CD4-positive, alpha-beta T cell treated with Interleukin-1 beta for 1 hour (primary cell): ENCODE measurements at regions not wholly inside any gene's neighbourhood (a gene's known extent, or its start where the extent isn't known, plus 50 kb on each side); places are given as distances from the start of the nearest gene placed in this dataset.
"Not testable (repeated sequence)": the region's sequence is repeated elsewhere in the genome, so short reads cannot be mapped to it uniquely, and the experiment has no call there.

Source experiments
- DNase-seq, 2 donors: peaks; one replicate each; pipeline ENCODE4 v3.0.0-alpha.2; 2020 to 2022

- no peak for DNase-seq
These were observed 85.9 kb downstream of the ASMT start for GRCh38 chrX:1700757-1701156.

GRCh38 chrX:1701396-1701901 is 86.6 kb downstream of the ASMT start:
- not testable (repeated sequence) for DNase-seq

DNA sequence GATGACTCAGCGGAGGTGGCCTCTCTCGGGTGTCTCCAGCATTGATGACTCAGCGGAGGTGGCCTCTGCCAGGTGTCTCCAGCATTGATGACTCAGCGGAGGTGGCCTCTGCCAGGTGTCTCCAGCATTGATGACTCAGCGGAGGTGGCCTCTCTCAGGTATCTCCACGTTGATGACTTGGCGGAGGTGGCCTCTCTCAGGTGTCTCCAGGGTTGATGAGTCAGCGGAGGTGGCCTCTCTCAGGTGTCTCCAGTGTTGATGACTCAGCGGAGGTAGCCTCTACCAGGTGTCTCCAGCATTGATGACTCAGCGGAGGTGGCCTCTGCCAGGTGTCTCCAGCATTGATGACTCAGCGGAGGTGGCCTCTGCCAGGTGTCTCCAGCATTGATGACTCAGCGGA is 87.3 kb downstream of the ASMT start:
- DNase-seq, result not testable (repeated sequence)

DNA sequence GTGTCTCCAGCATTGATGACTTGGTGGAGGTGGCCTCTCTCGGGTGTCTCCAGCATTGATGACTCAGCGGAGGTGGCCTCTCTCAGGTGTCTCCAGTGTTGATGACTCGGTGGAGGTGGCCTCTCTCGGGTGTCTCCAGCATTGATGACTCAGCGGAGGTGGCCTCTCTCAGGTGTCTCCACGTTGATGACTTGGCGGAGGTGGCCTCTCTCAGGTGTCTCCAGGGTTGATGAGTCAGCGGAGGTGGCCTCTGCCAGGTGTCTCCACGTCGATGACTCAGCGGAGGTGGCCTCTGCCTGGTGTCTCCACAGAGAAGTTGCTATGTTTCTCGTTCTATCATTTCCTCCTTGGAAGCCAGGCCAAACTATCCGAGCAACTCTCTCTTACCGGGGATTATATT is 87.7 kb downstream of the ASMT start:
- not testable (repeated sequence) for DNase-seq

DNA sequence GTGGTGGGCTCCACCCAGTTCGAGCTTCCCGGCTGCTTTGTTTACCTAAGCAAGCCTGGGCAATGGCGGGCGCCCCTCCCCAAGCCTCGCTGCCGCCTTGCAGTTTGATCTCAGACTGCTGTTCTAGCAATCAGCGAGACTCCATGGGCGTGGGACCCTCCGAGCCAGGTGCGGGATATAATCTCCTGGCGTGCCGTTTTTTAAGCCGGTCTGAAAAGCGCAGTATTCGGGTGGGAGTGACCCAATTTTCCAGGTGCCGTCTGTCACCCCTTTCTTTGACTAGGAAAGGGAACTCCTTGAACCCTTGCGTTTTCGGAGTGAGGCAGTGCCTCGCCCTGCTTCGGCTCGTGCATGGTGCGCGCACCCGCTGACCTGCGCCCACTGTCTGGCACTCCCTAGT is 94.4 kb downstream of the ASMT start:
- not testable (repeated sequence) for DNase-seq

- DNase-seq, result no peak
These were observed 98.4 kb downstream of the ASMT start for GRCh38 chrX:1713296-1713695.

DNA sequence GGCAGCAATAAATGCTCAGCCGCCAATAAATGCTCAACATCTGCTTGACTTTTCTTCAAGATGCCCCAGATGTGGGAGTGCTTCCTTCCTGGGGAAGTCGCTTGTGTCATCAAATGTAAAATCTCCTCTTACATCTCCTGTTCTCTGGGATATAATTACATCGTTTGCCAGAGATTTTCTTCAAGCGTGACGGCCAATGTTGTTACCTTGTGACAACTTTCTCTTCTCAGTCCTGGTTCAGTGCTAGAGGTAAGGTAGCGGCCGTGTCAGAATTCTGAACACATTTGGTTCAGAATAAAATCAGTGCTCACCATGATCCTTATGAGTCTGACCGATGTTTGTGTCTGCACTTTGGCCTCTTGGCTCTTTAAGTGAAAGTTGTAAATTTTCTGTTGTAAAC is 102.5 kb downstream of the ASMT start:
- DNase-seq, result no peak

DNA sequence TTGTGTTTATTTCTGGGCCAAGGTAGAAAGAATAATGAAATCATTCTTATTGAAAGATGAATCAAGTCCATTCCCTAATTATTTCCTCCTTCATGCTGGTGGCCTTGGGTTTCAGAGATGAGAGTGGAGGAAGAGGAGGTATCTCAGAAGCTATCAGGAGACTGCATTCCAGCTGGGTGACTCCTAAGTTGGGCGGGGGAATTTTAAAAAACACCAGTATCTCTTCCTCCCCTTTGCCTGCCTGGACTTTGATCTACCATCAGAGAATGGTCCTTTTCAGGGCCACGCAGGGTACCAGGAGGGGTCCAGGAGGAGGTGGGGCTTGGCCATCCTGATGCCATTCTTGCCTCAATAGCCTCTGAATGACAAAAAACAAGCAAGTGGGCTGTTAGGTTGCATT is 104.4 kb downstream of the ASMT start:
- no peak for DNase-seq

DNA sequence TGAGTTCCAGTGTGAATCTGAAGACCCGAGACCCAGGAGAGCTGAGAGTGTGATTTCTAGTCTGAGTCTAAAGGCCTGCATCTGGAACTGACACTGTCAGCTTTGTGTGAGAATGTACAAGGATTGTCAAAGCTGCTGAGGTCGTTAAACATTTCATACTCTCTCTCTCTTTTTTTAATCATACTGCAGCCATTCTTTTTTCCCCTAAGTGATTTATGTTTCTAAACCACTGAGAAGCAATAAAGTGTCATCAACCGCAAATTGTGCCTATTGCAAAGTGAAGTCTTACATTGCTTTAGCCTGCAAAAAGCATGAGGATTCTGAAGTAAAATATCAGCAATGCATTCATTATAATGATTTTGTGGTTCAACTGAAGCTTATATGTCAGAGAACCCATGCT is 106.0 kb downstream of the ASMT start:
- no peak for DNase-seq

GRCh38 chrX:1725472-1725871 is 110.6 kb downstream of the ASMT start:
- no peak for DNase-seq

GRCh38 chrX:1727531-1728027 is 112.7 kb downstream of the ASMT start:
- no peak for DNase-seq

GRCh38 chrX:1734806-1735205 is 119.9 kb downstream of the ASMT start:
- no peak for DNase-seq

- no peak for DNase-seq
These were observed 127.0 kb downstream of the ASMT start for GRCh38 chrX:1741816-1742394.

GRCh38 chrX:1743105-1743504 is 128.2 kb downstream of the ASMT start:
- DNase-seq, result no peak

- DNase-seq, result no peak
These were observed 128.8 kb downstream of the ASMT start for GRCh38 chrX:1743663-1744062.

DNA sequence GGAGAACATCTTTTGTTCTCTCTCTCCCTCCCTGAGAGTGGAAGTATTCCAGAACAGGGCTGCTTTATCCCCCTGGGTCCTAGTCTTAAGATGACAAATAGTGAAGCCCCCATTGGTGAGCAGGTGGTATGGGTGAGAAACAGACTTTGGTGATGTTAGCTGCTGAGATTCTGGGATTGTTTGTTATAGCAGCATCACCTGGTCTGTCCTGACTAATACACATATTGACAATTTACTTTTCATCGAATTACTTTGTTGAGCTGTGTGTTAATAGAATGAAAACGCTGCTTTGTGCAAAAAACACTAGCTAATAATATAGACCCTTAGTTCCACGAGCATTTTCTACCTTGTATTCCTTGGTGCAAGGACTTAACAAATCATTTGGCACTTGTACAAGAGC is 133.5 kb downstream of the ASMT start:
- DNase-seq, result no peak

- no peak for DNase-seq
These were observed 134.6 kb downstream of the ASMT start for GRCh38 chrX:1749499-1749898.

GRCh38 chrX:1750267-1750666 is 135.4 kb downstream of the ASMT start:
- no peak for DNase-seq

DNA sequence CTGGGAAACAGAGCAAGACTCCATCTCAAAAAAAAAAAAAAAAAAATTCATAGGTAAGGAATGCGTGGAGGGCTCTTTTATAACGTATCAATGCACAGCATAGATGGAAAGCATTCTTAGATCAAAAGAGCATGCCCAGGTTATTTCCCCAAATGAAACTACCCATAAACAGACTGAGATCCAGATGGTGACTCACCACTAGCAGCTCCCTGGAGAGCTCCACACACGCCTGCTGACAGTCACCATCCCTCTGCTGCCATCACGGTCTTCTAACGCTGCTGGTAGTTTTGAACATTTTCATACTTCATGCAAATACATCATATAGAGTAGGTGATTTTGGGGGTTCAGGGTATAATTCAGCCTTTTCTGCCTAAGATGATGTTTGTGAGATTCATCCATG is 136.9 kb downstream of the ASMT start:
- DNase-seq, result no peak

GRCh38 chrX:1752799-1753198 is 137.9 kb downstream of the ASMT start:
- DNase-seq, result not testable (repeated sequence)

DNA sequence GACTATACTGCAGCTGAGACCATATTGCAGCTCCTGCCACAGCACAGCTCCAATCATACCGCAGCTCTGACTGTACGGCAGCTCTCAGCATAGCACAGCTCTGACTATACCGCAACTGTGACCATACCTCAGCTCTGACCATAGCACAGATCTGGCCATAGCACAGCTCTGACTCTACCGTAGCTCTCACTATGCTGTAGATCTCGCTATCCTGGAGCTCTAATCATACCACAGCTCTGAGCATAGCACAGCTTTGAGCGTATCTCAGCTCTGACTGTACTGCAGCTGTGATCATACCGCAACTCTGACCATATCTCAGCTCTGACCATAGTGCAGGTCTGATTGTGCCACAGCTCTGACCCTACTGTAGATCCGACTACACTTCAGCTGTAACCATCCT is 139.2 kb downstream of the ASMT start:
- no peak for DNase-seq

DNA sequence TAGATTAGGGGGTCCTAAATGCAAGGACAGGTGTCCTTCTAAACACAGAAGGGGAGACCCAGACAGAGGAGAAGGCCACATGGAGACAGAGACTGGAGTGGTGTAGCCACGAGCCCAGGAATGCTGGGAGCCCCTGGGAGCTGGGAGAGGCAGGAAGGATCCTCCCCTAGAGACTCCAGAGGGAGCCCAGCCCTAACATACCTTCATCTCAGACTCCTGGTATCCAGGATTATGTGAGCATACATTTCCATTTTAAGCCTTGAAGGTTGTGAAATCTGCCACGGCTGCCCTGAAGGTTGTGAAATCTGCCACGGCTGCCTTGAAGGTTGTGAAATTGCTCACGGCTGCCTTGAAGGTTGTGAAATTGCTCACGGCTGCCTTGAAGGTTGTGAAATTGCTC is 148.4 kb downstream of the ASMT start:
- DNase-seq, result no peak

- peak in 1 of 2 donors; percentile 4 for DNase-seq
These were observed 150.1 kb downstream of the ASMT start for GRCh38 chrX:1764883-1765364.

DNA sequence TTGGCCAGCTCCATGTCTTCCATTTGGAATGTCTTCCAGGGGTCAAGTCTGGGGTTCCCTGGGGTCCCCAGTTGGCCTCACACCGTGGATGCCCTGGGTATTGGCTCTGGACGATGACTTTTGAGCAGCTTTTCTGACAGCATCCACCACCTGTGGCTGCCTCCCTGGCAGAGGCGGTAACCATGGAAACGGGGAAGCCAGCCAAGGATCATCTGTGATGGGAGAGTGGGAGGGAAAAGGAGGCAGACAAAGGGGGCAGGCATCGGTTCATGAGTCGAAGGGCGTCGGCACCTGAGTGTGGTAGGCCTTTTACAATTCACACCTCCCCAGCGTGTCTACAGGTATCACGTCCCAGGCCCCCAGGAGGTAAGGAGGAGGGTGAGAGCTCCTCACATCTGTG is 152.2 kb downstream of the ASMT start:
- DNase-seq, result no peak

GRCh38 chrX:1778817-1779216 is 164.0 kb downstream of the ASMT start:
- no peak for DNase-seq
